Erythroblast (primary cell): ENCODE measurements at regions not wholly inside any gene's neighbourhood (a gene's known extent, or its start where the extent isn't known, plus 50 kb on each side); places are given as distances from the start of the nearest gene placed in this dataset.

Experiments
- GATA1 ChIP-seq: IDR thresholded peaks from 2 replicates; pipeline ENCODE4 v1.6.1; 2011; ENCODE audit warnings: low read depth, mild to moderate bottlenecking, control low read depth, low read length, moderate library complexity
- POLR2A ChIP-seq: IDR thresholded peaks from 2 replicates; pipeline ENCODE4 v1.6.1; 2011; ENCODE audit warnings: mild to moderate bottlenecking, low read length

- TF ChIP-seq POLR2A (no peak), GATA1 (no peak)
Observed at GRCh38 chr9:102770704-102771103, 224.4 kb upstream of the CYLC2 start.
